Stimulated activated CD4-positive, alpha-beta T cell treated with anti-CD3 and anti-CD28 coated beads, Interleukin-2, amount 100 ng/mL, for 24 hours (primary cell): ENCODE measurements at regions not wholly inside any gene's neighbourhood (a gene's known extent, or its start where the extent isn't known, plus 50 kb on each side); places are given as distances from the start of the nearest gene placed in this dataset.

ENCODE experiments used
- DNase-seq, 2 donors: peaks; one replicate each; pipeline ENCODE4 v3.0.0-alpha.2; 2020

DNA sequence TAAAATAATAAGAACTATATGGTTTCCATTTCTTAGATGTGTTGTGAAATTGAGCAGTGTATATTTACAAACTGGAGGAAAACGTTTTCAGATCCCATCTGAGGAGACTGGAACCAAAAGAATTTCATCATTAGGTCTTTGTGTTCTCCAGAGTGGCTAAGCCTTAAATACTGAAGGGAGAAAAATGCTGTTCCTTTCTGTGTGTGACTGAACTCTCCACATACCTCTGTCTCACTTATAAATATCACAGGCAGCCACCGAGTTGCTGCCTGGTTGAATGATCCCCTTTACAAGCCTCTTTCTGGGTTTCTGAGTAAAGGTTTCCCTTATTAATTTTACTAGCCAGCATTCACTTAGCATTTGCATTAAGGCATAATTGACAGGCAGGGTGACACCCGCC is 913.9 kb upstream of the NR2F2 start:
- no peak for DNase-seq

DNA sequence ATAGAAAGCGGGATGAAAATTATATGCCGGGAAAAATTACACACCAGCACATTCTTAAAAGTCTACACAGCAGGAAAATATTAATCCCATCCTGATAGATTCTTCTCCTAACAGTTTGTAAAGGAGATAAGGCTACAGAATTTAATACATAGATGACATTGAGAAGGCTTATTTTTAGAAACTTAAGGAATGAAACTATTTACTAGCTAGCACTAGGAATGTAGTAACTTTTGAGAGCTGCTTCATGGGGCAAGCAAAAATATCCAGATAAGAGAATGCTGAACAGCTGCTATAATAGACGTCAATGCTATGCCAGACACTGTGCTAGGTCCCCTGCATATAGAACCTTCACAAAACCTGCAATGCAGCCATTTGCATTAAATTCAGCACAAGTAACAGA is 912.7 kb upstream of the NR2F2 start:
- DNase-seq, result no peak

DNA sequence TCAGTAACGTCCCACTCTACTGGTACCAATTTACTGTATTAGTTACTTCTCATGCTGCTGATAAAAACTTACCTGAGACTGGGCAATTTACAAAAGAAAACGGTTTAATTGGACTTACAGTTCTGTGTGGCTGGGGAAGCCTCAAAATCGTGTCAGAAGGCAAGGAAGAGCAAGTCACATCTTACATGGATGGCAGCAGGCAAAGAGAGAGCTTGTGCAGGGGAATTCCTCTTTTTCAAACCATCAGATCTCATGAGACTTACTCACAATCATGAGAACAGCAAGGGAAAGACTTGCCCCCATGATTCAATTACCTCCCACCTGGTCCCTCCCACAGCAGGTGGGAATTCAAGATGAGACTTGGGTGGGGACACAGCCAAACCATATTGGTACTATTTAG is 908.2 kb upstream of the NR2F2 start:
- DNase-seq, result no peak

DNA sequence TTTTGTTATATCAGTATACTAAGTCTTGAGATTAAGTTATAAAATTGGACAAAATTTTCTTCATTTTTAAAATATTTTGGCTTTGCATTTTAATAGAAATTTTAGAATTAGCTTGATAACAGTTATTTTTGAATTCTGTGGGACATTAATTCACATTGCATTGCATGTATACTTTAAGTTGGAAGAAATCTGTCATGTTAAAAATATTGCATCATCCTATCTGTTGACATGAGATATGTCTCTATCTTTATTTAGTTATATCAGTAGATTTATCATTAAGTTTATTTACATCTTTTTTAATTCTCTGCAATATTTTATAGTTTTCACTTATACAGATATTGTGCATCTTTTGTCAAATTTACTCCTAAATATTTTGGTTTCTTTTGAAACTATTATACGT is 904.6 kb upstream of the NR2F2 start:
- no peak for DNase-seq

DNA sequence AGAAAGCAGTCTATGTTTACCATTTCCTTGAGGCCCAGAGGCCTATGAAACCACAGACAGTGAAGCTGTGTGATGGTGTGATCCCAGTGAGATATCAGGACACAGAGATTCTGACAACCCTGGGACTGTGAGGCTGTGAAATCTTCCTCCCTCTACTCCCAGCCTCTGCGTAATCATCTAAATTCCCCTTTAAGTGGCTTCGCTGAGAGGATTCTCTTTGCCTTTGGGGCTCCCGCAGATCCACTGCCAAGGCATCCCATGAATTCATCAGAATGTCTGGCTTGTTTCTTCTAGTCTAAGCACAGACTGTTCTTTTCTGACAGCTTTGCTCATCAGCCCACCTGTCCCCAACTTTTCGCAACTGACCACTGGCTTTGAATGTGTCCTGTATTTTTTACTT is 901.2 kb upstream of the NR2F2 start:
- DNase-seq, result no peak

DNA sequence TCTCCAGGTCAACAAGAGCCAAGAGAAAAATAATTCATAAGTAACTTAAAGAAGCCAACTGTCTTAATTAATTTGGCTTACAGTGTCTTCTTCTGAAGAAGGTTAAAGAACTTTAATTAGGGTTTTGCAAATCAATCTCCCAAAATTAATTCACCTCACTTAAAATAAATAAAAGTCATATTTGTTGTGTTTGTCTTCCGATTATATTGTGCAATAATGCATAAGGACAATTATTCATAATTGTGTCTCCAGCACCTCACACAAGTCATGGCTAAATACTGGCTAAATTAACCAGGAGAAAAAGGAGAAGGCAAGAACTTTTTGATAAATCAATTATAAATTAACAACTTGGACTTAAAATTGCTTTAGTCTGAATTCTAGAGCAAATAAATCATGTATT is 899.0 kb upstream of the NR2F2 start:
- DNase-seq, result no peak

DNA sequence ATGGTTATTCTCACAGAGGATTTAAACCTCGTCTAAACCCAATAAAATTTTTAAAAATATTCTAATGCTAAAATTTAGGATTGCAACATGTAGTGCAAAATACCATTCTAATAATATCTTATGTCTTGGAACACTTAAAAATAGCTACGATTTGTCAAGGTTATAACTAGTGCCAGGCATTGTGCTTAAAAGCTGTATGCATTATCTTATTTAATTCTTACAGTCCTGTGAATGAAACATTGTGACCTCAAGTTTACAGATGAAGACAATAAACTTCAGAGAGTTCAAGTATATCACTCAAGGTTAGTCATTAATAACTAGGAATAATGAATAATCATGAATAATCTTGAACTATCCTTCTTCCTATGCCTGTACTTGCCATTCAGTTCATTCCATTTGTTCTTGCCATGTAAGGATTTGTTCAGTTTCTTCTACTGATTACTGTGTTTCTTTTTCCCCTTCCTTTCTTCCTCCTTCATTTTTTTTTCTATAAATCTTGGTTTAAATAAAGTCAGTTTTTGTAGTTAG is 897.6 kb upstream of the NR2F2 start:
- DNase-seq, result no peak

DNA sequence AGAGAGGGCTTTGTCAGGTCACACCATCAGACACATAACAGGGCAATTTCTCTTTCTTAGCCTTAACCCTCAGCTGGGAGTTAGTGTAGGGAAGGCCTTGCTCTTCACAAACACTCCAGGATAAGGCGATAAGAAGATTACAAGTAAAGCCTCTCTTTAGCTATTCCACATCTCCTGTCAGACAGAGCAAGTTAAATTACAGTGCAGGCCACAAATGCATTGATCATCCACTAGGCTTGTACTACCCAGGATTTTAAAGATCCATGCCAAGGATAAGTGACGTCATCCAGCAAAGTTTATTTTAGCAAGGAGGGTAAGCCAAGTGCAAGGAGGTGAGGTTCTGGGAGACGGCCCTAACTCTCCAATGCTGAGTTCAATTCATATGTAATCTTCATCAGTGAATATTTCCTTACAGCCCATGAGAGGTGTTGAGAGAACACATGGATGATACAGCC is 890.6 kb upstream of the NR2F2 start:
- no peak for DNase-seq

DNA sequence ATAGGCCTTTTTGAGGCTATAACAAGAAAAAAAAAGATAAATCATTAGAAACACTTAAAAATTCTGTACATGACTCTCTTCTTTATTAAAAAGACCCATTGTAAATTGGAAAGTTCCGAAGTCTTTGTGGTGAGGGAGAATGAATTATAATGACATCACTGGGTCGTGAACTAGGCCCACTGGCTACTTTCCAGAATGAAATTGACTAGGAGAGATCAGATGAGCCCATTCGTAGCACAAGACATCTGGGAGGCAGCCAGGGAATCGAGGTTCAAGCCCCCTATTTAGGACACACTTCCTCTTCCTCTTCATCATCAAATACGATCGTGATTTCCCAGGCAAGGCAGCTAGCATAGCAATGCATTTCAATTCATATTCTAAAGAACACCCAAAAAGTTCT is 889.8 kb upstream of the NR2F2 start:
- no peak for DNase-seq

DNA sequence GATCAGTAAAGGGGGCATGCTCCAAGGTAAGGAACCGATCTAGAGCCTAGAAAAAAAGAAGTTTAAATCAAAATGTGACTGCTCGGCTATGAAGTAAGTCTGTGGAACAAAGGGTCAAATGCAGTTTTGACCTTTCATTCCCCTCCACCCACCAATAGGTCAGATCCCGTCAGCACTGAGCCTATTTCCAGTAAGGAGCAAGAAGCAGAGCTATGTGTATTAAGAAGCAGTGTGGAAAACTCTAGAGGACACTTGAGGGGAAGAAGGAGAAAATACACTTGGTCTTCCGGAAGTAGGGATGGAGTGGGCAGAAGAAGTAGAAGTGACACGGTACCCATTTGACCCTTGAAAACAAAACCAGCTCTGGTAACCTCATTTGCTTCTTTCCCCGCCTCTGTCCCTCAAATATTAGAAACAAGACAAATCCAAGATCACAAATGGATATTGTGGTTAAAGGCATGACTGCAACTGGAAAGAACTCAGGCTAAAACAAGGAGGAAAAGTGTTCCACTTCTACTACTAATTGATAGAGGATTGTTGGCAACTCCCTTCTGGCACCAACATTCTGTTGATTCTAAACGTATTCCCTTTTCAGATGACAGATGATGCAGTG is 888.3 kb upstream of the NR2F2 start:
- no peak for DNase-seq

DNA sequence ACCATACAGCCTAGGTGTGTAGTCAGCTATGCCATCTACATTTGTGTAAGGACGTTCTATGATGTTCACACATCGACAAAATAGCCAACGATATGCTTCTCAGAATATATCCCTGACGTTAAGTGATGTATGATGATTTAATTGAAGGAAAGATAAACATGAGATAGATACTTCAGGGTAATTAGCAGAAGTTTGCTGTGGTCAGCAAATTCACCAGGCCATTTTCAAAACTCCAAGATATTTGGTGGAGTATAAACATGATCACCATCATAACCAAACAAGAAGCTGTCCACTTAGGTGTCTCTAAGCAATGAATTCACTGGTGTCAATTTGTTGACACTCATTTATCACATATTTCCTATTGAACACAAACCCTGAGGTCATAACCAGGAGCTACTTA is 885.6 kb upstream of the NR2F2 start:
- DNase-seq, result no peak

DNA sequence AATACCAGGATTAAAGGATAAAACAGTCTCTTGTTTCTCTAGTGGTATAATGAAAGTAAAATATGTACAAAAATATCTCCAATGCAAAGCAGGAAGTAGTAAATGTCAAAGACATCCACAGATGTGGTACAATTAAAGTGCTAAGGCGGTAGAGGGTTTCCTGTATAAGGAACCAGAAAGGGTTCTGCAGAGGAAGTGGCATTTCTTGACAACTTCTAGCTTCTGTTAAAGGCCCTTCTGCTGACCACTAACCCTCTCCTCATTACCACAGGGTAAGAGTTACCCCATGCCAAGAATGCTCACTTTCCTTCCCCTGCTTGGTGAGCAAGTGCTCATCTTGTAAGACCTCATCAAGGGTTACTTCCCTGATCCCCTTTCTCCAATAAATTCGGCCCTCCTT is 883.6 kb upstream of the NR2F2 start:
- no peak for DNase-seq

DNA sequence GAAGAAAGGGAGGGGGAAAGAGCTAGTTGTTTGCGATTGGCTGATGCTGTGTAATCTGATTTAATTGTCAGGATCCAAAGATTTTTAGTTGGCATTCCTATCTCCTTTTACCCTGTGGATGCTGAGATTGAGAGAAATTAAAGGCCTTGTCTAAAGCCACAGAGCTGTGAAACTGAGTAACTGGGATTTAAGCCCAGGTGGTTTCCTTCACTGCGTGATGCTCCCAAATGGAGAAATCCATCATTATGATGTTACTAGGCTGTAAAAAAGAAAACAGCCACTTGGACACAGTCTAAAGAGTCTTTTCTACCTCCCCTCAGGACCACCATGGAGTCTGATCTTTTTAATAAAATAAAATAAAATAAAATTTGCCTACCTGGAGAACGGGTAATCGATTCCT is 883.0 kb upstream of the NR2F2 start:
- DNase-seq, result no peak

DNA sequence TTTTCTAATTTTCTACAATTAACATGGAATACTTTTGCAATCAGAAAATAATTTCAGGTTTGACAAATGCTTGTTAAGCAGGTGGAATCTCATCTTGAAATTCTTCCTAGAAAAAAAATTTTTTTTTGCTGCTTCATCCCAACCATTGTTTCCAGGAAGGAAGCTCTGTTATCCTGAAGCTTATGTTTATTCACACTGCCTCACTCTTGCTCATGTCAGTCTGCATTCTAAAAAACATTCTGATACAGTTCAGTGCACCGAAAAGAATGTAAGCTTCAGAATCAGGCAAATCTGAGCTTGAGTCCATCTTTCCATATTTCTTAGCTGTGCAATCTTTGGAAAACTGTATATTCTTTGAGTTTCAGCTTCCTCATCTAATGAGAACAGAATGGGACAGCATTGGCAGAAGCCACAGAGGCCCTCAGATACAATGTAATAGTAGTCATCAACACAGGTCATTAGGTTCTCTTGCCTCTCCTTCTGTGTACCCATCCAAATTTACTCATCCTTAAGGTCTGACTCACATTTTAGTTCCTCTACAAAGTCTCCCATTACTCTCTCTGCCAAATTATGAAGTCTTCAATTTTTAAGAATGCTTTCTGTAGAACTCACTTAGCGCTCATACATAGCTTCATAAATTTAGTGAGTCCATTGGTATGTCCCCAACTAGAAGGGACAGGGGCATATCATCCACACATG is 881.8 kb upstream of the NR2F2 start:
- no peak for DNase-seq

DNA sequence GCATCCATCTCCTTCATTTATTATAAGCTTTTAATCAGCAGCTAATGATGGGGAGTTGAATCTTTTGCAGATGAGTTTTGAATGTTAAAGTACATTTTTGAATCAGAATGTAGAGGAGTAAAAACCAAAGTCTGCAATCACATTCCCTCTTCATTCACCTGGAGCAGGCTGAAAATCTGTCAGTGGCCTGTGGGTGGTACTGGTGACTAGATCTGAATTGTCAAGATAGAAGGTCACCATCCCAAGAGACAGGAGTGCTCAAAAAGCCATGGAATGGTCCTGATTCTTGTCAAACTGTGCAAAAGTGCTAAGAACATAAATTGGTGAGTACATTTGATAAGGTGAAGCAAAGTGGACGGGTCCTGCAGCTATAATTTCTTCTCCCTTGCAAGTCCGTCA is 881.3 kb upstream of the NR2F2 start:
- no peak for DNase-seq

DNA sequence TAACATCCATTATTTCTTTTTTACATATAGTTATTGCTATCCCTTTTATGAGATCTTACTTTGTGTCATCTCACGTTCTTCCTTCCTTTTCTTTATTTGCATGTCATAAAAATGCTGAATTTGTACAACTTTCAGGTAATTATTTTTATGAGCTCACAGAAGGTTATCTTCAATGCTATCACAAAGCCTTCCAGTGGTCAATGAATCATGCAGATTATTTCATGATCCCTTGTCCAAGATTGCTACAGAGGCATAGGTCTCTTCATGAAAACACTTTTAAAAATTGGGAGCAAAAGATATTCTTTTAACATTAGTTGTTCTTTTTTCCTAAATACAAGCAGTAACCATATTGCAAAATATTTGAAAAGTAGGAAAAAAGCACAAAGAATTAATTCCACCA is 880.1 kb upstream of the NR2F2 start:
- DNase-seq, result no peak

DNA sequence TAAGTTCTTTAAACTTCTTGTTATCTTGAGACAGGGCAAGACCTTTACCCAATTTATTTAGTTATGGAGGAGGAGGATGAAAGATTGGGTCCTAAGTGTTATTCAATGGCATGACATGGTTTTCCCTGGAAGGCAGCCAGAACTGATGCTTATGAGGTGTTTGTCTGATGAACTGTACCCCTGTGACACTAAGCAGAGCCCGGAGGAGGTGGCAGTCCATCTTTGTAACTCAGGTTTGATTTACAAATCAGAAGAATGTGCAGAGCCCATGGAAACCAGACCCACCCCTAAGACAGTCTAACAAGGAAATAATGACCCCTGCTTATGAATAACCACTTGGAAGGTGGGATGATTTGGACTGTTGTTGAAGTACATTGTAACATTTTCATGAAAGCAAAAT is 878.6 kb upstream of the NR2F2 start:
- DNase-seq, result no peak

DNA sequence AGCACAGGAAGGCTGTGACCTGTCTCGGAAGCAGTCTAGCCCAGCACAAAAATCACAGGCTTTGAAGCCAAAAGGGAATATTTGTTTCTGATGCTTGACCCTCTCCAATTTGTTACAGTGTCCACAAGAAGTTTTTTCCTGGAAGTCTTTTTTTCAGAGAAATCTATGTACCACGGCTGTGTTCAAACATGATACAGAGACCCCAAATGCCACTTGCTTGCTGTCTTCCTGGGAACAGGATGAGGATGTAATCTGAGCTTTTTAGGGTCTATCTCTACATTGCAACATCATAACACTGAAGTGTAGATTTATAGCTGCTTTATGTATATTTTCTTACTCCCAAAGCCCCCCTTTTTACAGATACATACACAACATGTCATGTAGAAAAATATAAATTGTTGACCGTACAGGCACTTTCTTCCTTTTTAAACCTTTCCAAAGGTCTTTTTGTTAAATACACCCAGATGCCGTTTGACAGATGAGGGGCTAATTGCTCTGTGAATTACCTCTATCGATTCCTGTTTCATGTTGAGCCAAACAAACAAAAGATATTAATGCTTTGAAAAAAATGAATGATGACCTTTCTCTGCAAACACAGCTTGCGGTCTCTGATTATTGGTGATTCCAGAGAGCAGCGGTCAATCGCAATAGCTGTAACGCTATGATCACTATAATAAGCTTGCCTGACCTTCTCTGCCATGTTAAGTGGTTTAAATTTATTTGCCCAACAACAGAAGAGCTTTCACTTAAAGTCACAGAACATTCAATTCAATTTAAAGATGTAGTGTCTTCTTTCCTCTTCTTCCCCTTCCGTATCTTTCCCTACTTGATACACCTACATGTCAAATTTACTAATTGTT is 875.9 kb upstream of the NR2F2 start:
- DNase-seq, result no peak

DNA sequence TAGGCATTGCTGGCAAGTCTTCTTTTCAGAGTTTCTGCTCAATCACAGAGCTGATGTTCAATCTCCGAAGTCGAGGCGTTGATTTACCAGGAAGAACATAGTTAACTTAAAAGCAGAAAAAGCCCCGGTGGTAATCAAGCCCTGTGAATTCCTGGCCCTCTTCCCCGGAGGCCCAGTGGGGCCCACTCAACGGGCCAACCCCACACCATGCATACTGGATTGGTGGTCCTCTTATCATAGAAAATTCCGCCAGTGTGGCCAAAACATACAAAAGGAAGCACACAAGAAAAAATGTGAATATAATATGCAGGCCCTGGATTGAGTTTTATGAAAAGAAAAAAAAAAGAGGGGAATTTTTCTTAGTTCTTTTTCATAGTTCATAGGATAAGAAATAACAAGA is 873.0 kb upstream of the NR2F2 start:
- DNase-seq, result no peak

DNA sequence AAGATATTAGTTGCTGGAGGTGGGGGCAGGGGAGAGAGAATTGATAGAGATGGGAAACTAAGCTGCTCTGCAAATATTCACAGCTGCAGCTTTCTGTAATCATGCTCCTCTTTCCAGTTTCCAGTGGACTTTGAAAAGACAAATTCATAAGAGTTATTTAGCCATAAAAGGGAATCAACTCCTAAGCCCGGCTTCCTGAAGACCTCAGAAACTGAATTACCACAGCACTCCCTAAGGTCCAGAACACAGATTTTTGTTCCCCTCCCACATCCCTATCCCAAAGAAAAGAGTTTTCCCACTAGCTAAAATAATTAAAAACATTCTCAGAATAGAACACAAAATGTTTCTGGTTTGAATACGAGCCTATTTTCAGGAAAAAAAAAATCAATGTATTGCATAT is 871.8 kb upstream of the NR2F2 start:
- no peak for DNase-seq

DNA sequence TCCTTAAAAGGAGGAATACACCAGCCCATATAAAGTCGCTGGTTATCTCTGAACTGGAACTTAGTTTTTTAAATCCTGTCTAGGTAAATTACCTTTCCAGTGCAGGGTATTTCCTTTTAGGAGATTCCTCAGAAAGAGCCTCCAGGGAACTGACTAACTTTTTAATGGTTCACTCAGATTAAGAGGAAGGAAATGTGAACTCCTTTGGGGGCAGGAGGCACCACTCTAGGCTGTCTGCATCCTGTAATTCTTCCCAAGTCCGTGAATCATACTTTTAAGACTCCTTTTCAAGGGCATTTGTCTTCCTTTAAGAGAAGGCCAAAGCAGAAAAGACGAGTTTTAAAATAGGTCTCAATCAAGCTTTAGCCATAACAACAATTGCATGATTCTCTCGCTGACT is 871.2 kb upstream of the NR2F2 start:
- DNase-seq, result no peak

DNA sequence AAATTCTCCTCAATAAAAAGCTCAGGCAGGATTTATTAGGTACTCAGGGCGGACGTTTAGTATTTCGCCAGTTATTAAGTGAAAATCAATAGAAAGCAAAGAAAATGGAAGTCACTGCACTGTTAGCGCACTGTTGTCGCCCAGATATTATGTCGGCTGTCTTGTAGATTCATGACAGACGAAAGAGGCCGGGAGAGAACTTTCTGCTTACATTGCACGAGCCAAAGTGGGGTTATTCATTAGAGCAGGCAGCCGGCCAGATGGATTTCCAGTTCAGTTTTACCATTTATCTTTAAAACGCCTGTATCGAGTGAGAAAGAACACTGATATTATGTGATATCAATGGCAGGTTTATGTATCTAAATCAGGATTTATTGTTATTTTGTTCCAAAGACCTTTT is 866.0 kb upstream of the NR2F2 start:
- DNase-seq, result no peak

DNA sequence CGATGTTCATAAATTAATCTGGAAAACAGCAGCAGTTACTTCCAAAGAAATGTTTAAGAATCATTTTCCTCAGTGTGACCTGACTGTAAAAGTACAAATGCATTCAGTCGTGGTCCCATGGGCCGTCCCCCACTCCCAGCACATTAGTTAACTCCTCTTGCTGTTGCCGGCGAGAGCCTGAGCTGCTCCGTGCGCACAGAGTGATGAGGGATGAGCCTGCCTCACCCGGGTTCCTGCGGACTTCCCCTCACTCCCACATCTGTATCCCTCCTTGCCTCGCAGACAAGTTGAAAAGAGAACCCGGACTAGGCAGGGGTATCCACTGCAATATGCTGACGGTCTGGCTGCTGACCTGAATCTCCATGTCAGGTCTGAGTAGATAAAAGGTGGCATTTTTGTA is 861.7 kb upstream of the NR2F2 start:
- no peak for DNase-seq

DNA sequence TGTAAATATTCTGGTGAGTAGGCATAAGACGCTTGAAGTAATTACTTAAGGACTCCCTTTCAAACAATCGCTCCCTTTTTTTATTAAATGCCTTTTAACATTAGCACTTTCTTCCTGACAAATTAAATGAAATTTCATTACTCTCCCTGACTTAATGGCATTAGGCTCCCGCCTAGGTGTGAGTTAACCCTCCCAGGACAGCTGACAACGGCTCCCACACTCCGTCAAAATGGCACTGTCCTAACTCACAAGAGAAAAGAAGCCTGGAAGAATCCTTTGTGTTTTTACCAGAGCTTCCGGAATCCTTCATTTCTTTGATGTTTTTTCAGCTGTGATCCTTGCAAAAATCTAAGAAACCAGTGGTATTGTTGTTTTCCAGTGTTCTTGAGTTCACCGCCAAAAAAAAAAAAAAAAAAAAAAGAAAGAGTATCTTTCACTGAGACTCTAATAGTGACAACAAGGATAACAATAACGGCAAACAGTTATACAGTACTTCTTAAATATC is 861.0 kb upstream of the NR2F2 start:
- no peak for DNase-seq
